Trophoblast cell (in vitro differentiated cells and primary cell): ENCODE measurements at regions not wholly inside any gene's neighbourhood (a gene's known extent, or its start where the extent isn't known, plus 50 kb on each side); places are given as distances from the start of the nearest gene placed in this dataset.
A peak's percentile ranks its signal among the peaks of the same experiment; 100 is the strongest.

ENCODE experiments used
- DNase-seq, 2 donors: peaks; one replicate each; pipeline ENCODE4 v3.0.0-alpha.2; 2016
- H2AFZ ChIP-seq: 2 replicates; pipeline ENCODE4 v1.6.1; 2013; ENCODE audit warnings: low read length, moderate library complexity, mild to moderate bottlenecking; ENCODE audit not compliant: insufficient read depth, poor library complexity
- H2AK5ac ChIP-seq: 2 replicates; pipeline ENCODE4 v1.6.1; 2013; ENCODE audit warnings: mild to moderate bottlenecking, low read length
- H2BK120ac ChIP-seq: 2 replicates; pipeline ENCODE4 v1.6.1; 2013; ENCODE audit warnings: low read length, mild to moderate bottlenecking, moderate library complexity; ENCODE audit not compliant: insufficient read depth, poor library complexity
- H2BK12ac ChIP-seq: 2 replicates; pipeline ENCODE4 v1.6.1; 2013; ENCODE audit warnings: mild to moderate bottlenecking, low read length, moderate library complexity
- H2BK5ac ChIP-seq: 2 replicates; pipeline ENCODE4 v1.6.1; 2013; ENCODE audit warnings: low read length, low read depth, moderate library complexity, mild to moderate bottlenecking; ENCODE audit not compliant: poor library complexity
- H3K14ac ChIP-seq: 2 replicates; pipeline ENCODE4 v1.6.1; 2013; ENCODE audit warnings: mild to moderate bottlenecking, low read length
- H3K18ac ChIP-seq: 2 replicates; pipeline ENCODE4 v1.6.1; 2013; ENCODE audit warnings: mild to moderate bottlenecking, low read length
- H3K23ac ChIP-seq: 2 replicates; pipeline ENCODE4 v1.6.1; 2013; ENCODE audit warnings: low read length
- H3K27ac ChIP-seq: 2 replicates; pipeline ENCODE4 v1.5.1; 2013; ENCODE audit warnings: low read depth, mild to moderate bottlenecking, inconsistent platforms, low read length, moderate library complexity
- H3K27me3 ChIP-seq: 2 replicates; pipeline ENCODE4 v1.6.1; 2013; ENCODE audit warnings: inconsistent platforms, mild to moderate bottlenecking, low read length, moderate library complexity; ENCODE audit not compliant: insufficient read depth
- H3K36me3 ChIP-seq, 2 experiments: 1 replicate in 1 of 2; 2 replicates in 1 of 2; pipeline ENCODE4 v1.6.1; 2013; ENCODE audit warnings: low read length in 2 of 2, mild to moderate bottlenecking in 2 of 2, moderate library complexity in 1 of 2; ENCODE audit not compliant: insufficient read depth in 2 of 2, control insufficient read depth in 1 of 2
- H3K4ac ChIP-seq: 2 replicates; pipeline ENCODE4 v1.6.1; 2013; ENCODE audit warnings: low read depth, mild to moderate bottlenecking, low read length, moderate library complexity
- H3K4me1 ChIP-seq, 2 experiments: 1 replicate in 1 of 2; 2 replicates in 1 of 2; pipeline ENCODE4 v1.6.1; 2013; ENCODE audit warnings: low read length in 2 of 2, mild to moderate bottlenecking in 2 of 2, moderate library complexity in 1 of 2; ENCODE audit not compliant: insufficient read depth in 2 of 2, control insufficient read depth in 1 of 2
- H3K4me2 ChIP-seq: 2 replicates; pipeline ENCODE4 v1.6.1; 2013; ENCODE audit warnings: inconsistent platforms, mild to moderate bottlenecking, low read length, moderate library complexity
- H3K4me3 ChIP-seq: 2 replicates; pipeline ENCODE4 v1.5.1; 2013; ENCODE audit warnings: mild to moderate bottlenecking, low read depth, low read length, inconsistent platforms
- H3K79me1 ChIP-seq: one replicate; pipeline ENCODE4 v1.6.1; 2013; ENCODE audit warnings: low read length
- H3K79me2 ChIP-seq: 2 replicates; pipeline ENCODE4 v1.6.1; 2013; ENCODE audit warnings: low read length, mild to moderate bottlenecking; ENCODE audit not compliant: control insufficient read depth, insufficient read depth, poor library complexity
- H3K9ac ChIP-seq: 2 replicates; pipeline ENCODE4 v1.6.1; 2013; ENCODE audit warnings: mild to moderate bottlenecking, low read length
- H3K9me3 ChIP-seq: 2 replicates; pipeline ENCODE4 v1.6.1; 2013; ENCODE audit warnings: low read depth, mild to moderate bottlenecking, control low read depth, inconsistent platforms, low read length; ENCODE audit not compliant: insufficient read depth
- H4K12ac ChIP-seq: 2 replicates; pipeline ENCODE4 v1.6.1; 2013; ENCODE audit warnings: low read depth, mild to moderate bottlenecking, low read length, moderate library complexity
- H4K8ac ChIP-seq: 2 replicates; pipeline ENCODE4 v1.6.1; 2013; ENCODE audit warnings: low read depth, mild to moderate bottlenecking, low read length, moderate library complexity
- H4K91ac ChIP-seq: one replicate; pipeline ENCODE4 v1.6.1; 2013; ENCODE audit warnings: low read depth, mild to moderate bottlenecking, low read length, moderate library complexity
- WGBS: extraction: QIAGEN DNeasy Blood & Tissue Kit; methylation state at CpG from one replicate; pipeline ENCODE4 v1.1.7; 2013; ENCODE audit warnings: missing lambda C conversion rate; ENCODE audit not compliant: insufficient read length, insufficient coverage; ENCODE audit errors: extremely low coverage; 5-methylcytosine and 5-hydroxymethylcytosine counted together

- H4K8ac ChIP-seq: no peak overlapping the region
- H2AK5ac ChIP-seq: no peak overlapping the region
- no peaks in the 10 kb centered on the region for H3K36me3 ChIP-seq
- H4K12ac ChIP-seq: no peak overlapping the region
- no peak for DNase-seq
- H3K4me2 ChIP-seq: no peak overlapping the region
- H3K79me2 ChIP-seq: no peaks in the 10 kb centered on the region
- H3K4me3 ChIP-seq: no peak overlapping the region
- peaks cover 9% of the 10 kb centered on the region for H3K79me1 ChIP-seq
- peaks cover 29 to 31% of the 10 kb centered on the region in 2 experiments for H3K4me1 ChIP-seq
- H3K14ac ChIP-seq: no peak overlapping the region
- no peak overlapping the region for H3K9ac ChIP-seq
- no peaks in the 10 kb centered on the region for H3K27me3 ChIP-seq
- H3K18ac ChIP-seq: no peak overlapping the region
- H3K27ac ChIP-seq: no peak overlapping the region
- H3K23ac ChIP-seq: no peak overlapping the region
- WGBS: no CpG with 5 or more reads among the region's 2 CpGs
- H2AFZ ChIP-seq: no peak overlapping the region
- no peak overlapping the region for H2BK12ac ChIP-seq
- H3K9me3 ChIP-seq: no peaks in the 10 kb centered on the region
- H3K4ac ChIP-seq: no peak overlapping the region
- no peak overlapping the region for H2BK120ac ChIP-seq
- H2BK5ac ChIP-seq: no peak overlapping the region
- H4K91ac ChIP-seq: no peak overlapping the region
These were observed 126.0 kb downstream of the BCOR start for GRCh38 chrX:39971760-39972159.

DNA sequence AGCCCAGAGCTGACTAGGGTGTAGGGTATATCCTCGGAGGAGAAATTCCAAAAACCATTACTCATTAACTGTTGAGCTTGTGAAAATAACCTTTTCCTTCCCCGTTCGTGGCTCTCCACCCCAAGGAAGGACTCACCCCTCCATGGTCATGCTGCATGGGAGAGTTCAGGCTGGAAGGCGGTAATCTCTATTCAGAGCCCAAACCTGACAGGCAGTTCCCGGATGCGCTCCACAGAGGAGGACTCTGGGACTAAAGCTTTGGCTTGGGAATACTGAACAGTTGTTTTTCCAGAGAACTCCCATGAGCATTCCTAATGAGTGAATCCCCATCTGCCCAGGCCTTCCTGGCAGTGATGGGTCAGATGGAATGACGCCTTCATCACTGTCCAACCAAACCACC is 125.4 kb downstream of the BCOR start:
- Histone ChIP-seq H2BK120ac (no peak overlapping the region), H3K9ac (no peak overlapping the region), H4K91ac (no peak overlapping the region), H3K18ac (no peak overlapping the region), H3K27ac (no peak overlapping the region), H4K8ac (no peak overlapping the region), H3K27me3 (no peaks in the 10 kb centered on the region), H2AK5ac (no peak overlapping the region), H3K14ac (no peak overlapping the region), H3K4ac (no peak overlapping the region), H4K12ac (no peak overlapping the region), H3K4me3 (no peak overlapping the region), H3K79me1 (peaks cover 9% of the 10 kb centered on the region), H2BK12ac (no peak overlapping the region), H3K79me2 (no peaks in the 10 kb centered on the region), H3K4me1 (peaks cover 29% of the 10 kb centered on the region in 2 experiments), H3K9me3 (no peaks in the 10 kb centered on the region), H3K36me3 (no peaks in the 10 kb centered on the region), H3K4me2 (no peak overlapping the region), H3K23ac (no peak overlapping the region), H2AFZ (no peak overlapping the region), H2BK5ac (no peak overlapping the region)
- peak in 1 of 2 donors; percentile 24 for DNase-seq
- no CpG with 5 or more reads among the region's 7 CpGs for WGBS

DNA sequence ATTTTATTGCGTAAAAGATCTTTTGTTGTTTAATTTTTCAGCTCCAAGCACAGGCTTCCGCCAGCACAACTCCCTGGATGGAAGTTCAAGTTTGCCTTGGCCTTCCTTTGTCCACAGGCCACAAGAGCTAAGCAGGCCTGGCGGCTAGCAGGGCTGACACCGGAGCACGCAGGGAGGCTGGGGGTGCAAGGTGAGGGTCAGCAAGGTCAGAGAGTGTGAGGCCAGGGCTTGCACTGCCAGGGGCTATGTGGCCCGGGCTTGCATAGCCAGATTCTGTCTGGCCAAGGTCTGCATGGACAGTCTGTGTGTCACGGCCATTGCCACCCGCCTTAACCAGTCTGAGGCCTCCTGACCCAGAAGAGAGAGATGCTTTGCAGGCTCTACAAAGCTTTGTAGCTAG is 123.9 kb downstream of the BCOR start:
- Histone ChIP-seq H3K23ac (no peak overlapping the region), H3K4ac (no peak overlapping the region), H3K4me2 (no peak overlapping the region), H3K27me3 (no peaks in the 10 kb centered on the region), H2AFZ (no peak overlapping the region), H3K79me1 (peaks cover 9% of the 10 kb centered on the region), H2BK120ac (peak overlapping the region; percentile 73), H3K9ac (no peak overlapping the region), H3K9me3 (no peaks in the 10 kb centered on the region), H3K79me2 (no peaks in the 10 kb centered on the region), H3K14ac (no peak overlapping the region), H3K27ac (no peak overlapping the region), H4K91ac (no peak overlapping the region), H3K36me3 (no peaks in the 10 kb centered on the region), H2BK5ac (no peak overlapping the region), H2BK12ac (peak overlapping the region; percentile 8), H2AK5ac (no peak overlapping the region), H3K4me3 (no peak overlapping the region), H3K4me1 (peaks cover 25 to 29% of the 10 kb centered on the region in 2 experiments), H4K12ac (no peak overlapping the region), H3K18ac (no peak overlapping the region), H4K8ac (no peak overlapping the region)
- no CpG with 5 or more reads among the region's 8 CpGs for WGBS
- DNase-seq: peak in 1 of 2 donors; percentile 8

GRCh38 chrX:39974270-39974669 is 123.5 kb downstream of the BCOR start:
- Histone ChIP-seq H2AFZ (no peak overlapping the region), H3K14ac (peak overlapping the region; percentile 53), H3K79me1 (peaks cover 9% of the 10 kb centered on the region), H3K36me3 (no peaks in the 10 kb centered on the region), H3K9me3 (no peaks in the 10 kb centered on the region), H2AK5ac (peak overlapping the region; percentile 91), H3K4me2 (no peak overlapping the region), H3K23ac (no peak overlapping the region), H3K27ac (no peak overlapping the region), H2BK5ac (peak overlapping the region; percentile 26), H2BK12ac (peak overlapping the region; percentile 8), H4K8ac (no peak overlapping the region), H3K4me3 (no peak overlapping the region), H3K4me1 (peaks cover 22 to 24% of the 10 kb centered on the region in 2 experiments), H3K4ac (no peak overlapping the region), H2BK120ac (peak overlapping the region; percentile 73), H3K79me2 (no peaks in the 10 kb centered on the region), H3K27me3 (no peaks in the 10 kb centered on the region), H4K12ac (no peak overlapping the region), H3K18ac (no peak overlapping the region), H4K91ac (peak overlapping the region; percentile 62), H3K9ac (no peak overlapping the region)
- DNase-seq: no peak
- WGBS: no CpG with 5 or more reads among the region's 6 CpGs
